HG03066 (cell line): ENCODE measurements at regions not wholly inside any gene's neighbourhood (a gene's known extent, or its start where the extent isn't known, plus 50 kb on each side); places are given as distances from the start of the nearest gene placed in this dataset.

Experiments used
- ATAC-seq: cut with Tn5 transposase; IDR thresholded peaks from one replicate; pipeline ENCODE4 v1.9.1; 2021; ENCODE audit warnings: low read depth; ENCODE audit not compliant: unreplicated experiment

DNA sequence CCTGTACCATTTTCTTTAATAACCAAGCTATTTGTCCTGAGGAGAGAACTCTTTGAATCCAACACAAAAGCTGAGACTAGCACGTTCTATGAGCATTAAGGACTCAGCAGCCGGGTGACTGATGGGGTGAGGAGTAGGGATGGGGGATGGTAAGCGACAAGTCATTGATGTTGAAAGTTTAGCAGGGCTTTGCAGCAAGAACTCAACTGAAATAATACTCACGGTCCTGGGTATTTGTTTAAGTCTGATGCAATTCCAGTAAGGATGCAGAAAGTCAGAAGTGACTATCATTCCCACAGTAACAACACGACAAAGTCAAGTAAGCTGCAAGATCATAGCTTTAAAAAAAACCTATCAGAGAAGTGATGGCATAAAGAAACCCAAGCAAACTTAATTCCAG lies 131.1 kb downstream of the ACTL7B start:
- no peak for ATAC-seq

DNA sequence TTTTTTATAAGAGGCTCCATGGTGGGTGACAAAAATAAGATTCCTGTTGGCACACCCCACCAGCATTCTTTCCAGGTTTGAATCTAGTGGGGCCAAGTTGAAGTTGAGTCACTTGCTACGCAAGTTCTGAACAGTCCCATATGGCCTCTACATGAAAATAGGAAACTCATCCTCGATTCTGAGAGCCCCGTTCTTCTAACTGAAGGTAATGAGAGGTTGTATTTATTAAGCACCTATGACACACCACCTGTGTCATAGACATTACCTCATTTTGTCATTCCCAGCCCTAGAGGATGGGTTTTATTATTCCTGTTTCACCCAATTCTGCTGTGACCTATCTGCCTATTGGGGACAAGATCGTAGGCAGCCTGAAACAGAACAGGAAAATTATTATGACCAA lies 131.7 kb downstream of the ACTL7B start:
- no peak for ATAC-seq

DNA sequence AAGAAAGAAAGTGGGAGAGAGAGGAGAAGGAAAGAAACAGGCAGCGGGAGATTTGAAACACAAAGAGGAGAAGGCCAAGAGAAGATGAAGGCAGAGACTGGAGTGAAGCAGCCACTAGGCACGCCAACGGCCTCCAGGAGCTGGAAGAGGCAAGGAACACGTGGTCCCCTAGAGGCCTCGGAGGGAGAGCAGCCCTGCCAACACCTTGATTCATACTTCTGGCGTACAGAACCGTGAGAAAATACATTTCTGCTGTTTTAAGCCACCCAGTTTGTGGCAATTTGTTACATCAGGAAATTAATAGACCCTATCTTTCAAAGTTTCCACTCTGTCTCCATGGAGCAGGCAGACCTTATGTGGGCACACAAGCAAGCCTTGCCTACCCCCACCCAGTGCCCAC lies 133.4 kb downstream of the ACTL7B start:
- ATAC-seq, result no peak

DNA sequence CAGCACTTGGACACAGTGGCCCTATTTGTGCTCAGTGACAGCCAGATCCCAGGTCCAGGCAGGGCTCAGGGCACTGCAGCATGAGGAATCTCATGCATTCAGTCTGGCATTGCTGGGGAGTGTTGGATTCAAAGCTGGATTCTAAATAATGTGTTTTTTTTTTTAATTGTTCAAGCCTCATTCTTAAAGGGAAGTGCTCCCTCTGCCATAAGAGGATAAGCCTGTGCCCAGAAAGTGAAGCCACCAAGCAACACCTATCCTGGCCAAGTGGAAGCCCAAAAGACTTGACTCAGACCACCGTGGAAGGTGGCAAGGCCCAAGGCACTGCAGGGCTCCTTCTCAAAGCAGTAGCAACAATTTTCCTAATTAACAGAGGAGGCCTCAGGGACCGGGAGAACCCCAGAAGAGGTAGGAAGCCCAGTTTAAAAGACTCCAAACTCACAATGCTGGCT lies 135.6 kb downstream of the ACTL7B start:
- ATAC-seq, result no peak

DNA sequence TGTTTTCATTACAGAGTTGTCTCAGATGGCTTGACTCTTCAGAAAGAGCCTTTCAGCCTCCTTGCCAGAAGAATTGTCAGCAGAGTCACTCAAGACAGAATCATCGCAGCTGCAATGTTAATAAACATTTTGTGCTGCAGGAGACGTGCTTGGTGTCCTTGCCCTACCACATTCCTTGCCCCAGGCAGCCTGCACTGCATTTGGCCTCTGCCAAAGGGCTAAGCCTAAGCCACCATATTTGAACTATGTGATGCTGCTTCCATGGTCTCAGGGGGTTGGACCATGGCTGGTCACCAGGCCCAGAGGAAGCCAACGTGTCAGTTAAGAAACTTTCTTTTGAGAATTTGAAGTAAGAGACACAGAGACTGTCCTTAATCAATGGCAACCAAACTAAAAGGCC lies 145.4 kb downstream of the ACTL7B start:
- ATAC-seq, result no peak

DNA sequence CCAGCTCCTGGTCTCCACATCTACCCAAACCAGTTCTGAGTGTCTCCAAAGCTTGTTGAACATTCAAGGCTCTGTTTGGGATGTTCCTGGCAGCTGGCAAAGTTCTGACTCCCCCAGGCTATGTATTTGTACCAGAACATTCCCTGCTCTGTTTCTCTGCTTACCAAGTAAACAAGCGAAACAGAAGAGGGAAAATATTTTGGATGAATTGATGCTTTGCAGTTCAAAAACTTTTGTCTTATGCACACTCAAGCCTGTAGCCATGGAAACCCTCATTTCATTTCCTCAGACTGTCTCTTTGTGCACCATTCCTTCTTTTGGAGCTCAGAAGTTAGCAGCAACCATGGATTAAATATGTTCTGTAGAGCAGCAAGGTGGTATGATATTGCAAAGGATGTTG lies 145.8 kb downstream of the ACTL7B start:
- no peak for ATAC-seq

DNA sequence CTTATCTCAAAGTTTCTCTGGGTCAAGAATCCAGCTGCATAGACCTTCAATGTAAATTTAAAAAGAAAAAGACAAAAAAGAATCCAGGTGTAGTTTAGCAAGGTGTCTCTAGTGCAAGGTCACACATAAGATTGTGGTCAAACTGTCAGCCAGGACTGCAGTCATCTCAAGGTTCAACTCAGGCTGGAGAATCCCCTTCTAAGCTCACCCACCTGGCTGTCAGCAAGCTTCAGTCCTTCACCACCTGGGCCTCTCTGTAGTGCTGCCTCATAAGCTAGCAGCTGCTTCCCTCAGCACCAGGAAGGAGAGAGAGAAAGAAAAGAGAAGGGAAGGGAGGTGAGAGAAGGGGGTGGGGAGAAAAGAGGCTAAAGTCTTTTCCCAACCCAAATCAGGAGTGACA lies 146.7 kb downstream of the ACTL7B start:
- no peak for ATAC-seq

DNA sequence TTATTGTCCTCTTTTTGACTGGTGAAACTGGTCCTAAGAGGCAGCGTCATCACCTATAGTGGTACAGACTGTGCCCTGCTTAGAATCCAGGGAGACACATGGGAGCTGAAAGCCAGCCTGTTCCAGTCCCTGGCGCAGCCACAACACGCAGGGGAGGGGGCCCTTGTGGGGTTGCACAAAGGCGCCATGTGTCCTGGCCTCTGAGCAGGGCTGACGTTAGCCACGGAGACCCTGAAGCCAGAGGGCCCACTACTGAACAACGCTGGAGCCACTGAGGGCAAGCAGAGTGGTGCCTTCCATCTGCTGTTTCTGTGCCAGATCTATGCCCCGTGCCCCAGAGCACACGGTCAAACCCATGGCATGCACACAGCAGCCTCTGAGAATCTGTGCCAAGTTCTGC lies 147.3 kb downstream of the ACTL7B start:
- ATAC-seq, result no peak

DNA sequence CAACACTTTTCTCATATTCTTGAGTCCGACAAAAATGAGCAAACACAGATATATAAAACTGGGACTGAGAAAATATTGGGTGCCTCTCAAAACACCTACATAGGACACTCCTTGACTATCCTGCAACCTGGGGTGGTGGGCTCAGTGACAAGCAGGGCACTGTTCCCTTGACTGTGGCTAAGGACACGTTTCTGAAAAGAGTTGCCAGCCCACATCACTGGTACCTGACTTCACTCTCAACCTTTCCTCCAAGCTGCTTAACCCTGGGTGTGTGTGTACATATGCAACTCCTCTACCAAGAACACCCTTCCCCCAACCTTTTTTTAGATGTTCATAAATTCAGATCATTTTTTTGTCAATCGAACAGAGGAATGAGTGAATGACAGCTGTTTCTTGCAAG lies 148.7 kb downstream of the ACTL7B start:
- no peak for ATAC-seq

DNA sequence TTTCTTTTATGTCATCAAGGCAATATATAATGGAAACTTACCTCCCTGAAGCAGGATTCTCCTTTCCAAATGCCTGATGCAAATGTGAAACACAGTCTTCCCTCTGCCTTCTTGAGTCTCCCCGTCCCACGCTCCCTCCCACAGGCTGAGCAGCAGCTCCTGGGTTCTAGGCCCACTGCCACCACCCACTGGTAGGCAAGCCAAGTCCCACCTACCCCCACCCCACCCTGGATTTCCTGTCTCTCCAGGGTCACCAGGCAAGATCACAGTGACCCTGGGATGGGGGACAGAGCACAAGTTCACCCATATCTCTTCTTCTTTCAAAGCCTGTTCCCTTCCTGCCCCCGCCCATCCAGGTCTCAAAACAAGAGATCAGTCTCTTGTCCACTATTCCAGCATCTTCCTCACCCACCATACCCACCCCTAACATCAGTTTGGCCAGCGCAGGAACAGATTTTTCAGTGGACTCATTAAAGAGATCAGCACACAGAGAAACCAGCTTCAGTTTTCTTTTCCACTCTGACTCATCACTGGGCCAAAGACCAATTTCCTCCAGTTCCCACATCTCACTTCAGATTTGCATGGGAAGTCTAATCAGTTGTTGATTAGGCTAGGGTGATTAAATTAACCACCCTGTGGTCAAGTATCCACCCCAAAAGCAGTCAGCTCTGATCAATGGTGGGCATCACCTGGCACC lies 151.5 kb downstream of the ACTL7B start:
- ATAC-seq, result no peak

DNA sequence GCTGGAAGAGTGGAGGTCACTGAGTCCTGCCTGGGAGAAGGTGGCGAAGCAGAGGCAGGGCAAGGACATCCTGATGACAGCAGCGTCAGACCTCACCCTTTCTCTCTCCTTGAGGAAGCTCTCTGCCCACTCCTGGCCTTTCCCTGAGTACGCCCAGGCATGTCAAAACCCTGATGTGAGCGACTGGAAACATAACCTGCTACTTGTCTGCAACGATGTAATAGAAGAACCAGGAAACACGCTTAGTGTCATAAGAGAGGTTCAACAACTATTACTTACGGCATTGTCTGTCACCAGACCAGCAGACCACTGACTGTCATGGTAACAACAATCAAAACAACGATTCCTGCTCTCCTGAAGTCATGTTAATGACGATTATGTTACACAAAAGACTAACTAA lies 152.4 kb downstream of the ACTL7B start:
- no peak for ATAC-seq

DNA sequence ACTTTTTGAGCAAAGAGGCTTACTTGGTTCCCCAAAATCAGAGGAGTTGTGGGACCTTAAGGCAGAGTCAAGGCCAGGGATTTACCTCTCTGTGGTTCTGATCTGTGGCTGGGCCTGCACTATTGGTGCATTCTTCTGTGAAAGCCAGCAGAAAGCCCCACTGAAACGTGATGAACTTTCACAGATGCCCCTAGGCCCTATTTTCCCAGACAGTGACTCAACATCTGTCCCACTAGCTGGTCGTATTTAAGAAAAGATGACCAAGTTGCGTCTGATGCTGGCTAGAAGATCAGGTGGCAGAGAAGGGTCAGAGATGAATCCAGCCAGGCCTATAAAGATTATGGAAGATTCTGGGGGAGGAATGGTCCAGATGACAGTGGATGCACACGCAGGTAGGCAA lies 153.1 kb downstream of the ACTL7B start:
- no peak for ATAC-seq

DNA sequence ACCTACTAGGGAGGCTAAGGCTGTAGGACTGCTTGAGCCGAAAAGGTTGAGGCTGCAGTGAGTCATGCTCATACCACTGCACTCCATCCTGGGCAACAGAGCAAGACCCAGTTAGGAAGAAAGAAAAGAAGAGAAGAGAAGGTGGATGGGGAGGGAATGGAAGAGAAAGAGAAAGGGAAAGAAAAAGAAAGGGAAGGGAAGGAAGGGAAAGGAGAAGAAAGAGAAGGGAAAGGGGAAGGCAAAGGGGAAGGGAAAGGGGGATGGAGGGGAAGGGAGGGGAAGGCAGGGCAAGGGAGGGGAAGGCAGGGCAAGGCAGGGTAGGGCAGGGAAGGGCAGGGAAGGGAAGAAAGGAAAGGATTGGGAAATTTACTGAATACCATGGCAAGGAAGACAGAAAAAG lies 157.0 kb downstream of the ACTL7B start:
- no peak for ATAC-seq

DNA sequence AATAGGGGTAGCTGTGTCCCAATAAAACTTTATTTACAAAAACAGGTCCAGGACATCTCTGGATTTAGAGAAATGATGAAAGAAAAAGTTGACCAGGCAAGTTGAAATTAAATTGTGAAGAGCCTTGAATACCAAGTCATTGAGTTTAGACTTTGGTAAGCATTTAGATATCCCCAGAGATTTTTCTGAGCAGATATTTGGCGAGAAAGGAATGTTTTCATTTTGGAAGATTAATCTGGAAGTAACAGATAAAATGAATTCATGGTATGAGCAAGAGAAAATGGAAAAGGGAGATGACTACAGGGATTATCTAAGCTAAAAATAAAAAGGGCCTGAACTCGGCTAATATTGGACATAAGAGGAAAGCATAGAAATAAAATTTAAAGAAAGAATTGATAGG lies 157.6 kb downstream of the ACTL7B start:
- no peak for ATAC-seq

DNA sequence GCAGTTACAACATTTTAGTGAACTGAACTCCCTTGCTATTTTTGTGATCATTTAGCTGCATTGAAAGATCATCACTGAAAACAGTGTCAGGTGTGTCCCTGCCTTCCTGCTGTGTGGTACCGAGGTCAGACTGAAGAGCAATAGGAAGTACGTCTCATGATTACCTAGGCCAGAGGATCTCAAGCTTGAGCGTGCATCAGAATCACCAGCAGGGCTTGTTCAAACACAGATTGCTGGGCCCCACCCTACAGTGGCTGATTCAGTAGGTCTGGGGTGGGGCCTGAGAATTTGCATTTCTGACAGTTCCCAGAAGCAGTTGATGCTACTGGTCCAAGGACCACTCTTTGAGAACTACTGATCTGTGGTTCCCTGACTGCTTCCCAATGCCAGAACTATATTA lies 159.6 kb downstream of the ACTL7B start:
- no peak for ATAC-seq

DNA sequence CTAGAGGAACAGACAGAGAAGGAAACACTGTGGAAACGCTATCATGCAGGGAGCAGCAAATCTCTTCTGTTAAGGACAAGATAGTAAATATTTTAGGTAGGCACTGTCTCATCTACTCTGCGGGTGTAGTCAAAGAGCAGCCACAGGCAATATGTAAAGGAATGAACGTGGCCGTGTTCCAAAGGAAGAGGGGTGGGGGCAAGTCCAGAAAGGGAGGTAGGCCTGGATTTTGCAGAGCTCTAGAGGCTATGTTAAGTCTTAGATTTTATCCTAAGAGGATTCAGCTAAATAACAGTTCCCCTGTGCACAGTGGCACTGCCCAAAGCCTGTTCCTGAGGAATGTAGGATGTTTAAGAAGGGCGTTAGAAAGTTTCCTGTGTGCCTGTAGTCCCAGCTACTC lies 161.6 kb downstream of the ACTL7B start:
- ATAC-seq, result no peak

DNA sequence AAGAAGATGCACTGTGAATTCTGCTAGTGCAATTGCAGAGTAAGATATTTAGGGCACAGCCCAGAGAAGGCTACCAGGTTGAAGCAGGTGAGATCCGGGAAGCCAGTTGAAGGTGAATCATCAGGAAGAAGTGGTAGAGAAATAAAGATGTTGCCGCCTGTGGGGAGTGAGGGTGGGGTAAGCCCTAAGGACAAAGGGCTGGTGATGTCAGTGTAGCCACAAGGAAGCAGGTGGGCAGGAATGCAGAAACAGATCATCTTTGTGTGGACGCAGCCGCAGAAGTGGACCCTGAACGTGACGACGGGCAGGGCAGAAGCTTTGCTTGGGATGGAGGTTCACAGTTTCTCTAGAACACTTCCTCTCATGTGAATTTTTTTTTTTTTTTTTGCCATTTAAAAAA lies 164.2 kb downstream of the ACTL7B start:
- ATAC-seq, result no peak

DNA sequence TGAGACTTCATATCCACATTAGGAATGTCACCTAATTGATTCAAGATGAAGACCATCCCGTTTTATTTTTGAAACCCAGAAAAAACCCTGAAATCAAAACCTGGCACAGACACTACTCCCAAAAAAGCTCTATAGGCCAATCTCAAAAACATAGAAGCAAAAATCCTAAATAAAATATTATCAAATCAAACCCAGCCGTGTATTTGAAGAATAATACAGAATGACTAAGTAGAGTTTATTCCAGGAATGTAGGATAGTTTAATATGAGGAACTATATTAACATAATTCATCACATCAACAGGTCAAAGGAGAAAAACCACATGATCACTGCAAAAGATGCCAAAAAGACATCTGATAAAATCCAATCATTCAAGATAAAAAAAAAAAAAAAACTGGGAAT lies 167.1 kb downstream of the ACTL7B start:
- ATAC-seq, result no peak

DNA sequence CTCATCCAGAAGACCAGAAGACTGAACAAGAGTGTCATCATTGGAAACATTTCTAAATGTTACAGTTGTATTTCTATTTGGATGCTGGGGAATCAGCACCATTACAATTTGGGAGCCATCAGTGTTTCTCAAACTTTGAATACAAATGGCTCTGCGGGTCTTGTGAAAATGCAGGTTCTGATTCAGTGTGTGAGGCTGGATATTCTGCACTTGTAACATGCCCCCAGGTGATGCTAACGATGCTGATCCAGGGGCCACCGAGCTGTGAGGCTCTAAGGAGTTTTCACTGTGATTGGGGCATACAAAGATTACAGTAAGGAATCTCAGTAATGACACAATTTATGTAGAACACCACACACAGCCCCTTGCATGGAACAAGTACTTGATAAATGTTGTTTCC lies 167.7 kb downstream of the ACTL7B start:
- ATAC-seq, result no peak

DNA sequence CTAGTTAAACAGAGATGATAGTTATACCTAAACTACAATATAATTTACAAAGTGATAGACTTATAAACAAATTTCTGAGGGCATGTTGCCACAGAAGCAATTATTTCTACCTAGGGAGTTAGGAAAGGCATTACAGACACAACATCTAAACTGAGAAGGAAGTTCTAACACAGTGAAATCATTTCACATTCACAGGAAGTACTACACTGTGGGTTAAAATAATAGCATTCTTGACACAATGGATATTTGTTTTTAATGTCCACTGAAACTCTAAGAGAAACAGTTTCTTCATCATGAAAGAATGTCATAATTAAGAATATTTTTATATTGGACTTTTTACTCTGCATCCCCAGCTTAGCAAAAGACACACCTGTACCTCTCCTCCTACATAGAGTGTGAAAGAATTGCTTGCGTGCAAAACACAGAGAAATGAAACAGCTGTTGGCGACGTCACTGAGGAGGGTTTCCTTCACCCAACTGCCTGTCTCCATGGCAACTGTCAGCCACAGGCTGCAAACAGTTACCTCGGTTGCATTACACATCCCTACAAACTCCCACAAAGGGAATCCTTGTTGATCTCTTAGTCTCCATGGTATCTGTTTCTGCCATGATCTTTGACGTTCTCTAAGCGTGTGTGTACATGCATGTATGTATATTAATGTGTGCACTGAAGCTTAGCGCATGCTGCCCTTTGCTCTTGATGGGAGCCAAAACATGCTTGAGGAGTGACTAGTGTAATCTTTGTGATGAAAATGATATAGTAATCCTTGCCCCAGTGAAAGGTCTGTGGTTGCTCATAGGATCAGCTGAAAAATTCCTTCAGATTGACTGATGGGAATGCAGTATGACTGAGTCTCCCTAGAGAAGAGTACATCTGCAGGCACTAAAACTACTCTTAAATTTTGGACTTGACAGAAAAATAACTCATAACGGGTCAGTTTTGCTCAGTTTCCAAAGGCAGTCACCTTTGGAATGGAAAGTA lies 168.5 kb downstream of the ACTL7B start:
- no peak for ATAC-seq

DNA sequence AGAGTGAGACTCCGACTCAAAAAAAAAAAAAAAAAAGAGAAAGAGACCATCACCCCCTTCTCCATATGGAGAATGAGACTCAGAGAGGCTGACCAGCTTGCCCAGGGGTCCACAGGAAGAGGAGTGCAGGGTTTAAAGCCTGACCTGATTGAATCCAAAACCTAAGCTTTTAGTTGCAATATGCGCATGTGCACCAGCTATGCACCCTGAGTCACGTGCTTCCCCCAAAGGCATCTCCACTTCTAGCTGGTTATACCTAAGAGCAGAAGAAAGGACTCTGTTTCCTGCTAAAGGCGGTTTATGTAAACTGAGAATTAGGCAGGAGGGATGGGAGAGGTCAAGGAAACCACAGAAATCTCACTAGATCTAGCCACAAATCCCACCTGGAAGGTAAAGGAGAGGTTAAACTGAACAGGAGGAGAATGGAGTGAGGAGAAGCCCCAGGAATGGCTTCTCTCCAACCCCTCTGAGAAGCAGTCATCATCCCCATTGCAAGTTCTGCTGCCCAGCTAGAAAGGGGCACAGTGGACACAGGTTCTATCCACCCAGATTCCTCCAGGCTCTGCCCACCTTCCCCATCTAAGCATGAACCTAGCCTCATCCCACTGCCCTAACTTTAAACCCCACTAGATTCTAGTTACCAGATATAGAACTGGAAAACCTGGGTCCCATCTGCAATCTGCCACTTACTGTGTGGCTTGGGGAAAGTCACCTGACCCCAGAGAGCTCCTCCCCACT lies 171.3 kb downstream of the ACTL7B start:
- ATAC-seq, result no peak
